GM21723 (cell line): ENCODE measurements at regions not wholly inside any gene's neighbourhood (a gene's known extent, or its start where the extent isn't known, plus 50 kb on each side); places are given as distances from the start of the nearest gene placed in this dataset.

ENCODE experiments used
- ATAC-seq: cut with Tn5 transposase; IDR thresholded peaks from one replicate; pipeline ENCODE4 v1.9.1; 2021; ENCODE audit warnings: mild to moderate bottlenecking, moderate library complexity; ENCODE audit not compliant: unreplicated experiment

DNA sequence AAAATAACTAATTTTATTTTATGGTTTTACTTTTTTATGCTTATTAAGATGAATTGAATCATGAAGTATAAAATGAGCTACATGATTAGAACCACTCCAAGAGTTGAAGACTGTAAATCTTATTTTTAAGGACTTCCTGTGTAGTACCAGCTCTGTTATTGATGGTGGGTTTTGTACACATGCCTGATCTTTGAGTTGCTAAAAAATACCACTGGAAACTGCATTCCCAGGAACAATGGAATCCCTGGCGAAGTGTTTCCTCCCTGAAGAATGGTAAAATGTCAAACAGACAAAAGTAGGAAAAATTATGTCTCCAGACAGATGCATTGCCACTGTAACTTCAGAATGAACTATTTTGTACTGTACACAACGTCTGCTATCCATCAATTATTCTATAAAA is 935.4 kb upstream of the TENM3 start:
- no peak for ATAC-seq

DNA sequence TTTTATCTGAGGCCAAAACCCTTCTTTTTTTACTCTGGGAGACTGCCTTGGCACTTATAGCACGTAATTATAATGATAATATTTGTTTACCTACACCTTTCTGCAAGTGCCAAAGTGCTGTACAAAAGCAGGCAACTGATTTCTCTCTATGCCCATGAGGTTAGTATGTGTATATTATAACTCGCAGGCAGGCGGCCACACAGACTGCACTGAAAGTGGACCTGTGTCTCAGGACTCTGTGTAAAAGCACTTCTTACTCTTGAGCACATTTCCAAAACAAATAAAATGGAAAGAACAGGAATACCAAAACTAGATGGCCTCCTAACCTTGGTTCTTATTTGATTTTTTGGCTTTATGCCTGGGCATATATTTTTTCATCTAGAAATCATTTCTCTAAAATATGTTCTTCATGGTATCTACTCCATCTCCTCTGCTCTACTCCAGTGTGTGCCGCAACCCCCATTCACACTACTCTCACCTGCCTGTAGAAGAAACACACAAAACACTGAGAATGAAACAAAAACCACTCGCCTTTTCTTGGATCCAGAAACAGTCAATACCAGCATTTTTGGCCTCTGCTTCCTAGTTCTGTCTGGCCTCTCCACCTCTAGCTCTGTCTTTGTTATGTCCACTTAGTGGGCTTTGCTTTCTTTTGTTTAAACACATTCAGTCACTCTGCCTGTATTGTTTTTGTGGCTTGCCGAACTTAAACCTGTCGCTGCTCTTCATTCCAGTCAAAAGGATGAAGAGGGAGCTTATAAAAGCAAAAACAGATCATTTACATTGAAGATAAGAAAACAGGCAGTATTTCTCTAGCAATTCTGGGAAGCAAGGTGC is 934.5 kb upstream of the TENM3 start:
- ATAC-seq: no peak

DNA sequence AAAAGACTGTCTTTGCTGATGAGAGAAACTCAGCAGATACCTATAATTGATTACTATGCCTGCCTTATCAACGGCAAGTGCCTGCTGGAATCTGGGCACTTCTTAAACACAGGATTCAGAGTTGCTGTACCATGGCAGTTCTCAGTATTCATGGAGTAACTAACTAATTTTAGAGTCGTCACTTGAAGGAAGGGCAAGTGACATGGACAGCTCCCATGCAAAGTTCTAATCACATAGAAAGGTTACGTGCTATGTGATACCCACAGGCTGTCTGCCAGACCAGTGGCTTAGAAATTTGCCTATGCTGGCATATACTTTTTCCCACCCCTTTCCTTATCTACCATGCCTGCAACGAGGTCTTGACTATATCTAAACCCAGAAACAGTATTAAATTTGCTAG is 931.1 kb upstream of the TENM3 start:
- ATAC-seq: no peak

DNA sequence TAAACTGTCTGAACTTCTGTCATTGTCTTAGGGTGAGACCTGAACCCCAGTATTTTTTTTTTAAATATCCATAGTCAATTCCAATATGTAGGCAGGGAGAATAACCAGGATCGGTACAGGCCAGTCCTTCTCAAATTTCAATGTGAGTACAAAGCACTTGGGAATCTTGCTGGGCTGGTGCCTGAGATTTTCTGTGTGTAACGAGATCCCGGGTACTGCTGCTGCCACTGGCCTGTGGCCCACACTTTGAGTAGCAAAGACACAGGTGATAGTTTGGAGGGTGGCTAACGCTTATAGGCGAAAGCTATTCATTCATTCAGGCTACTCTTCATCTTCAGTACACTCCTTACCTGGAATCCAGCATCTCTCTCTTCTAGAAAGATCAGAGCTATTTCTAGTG is 923.6 kb upstream of the TENM3 start:
- no peak for ATAC-seq

DNA sequence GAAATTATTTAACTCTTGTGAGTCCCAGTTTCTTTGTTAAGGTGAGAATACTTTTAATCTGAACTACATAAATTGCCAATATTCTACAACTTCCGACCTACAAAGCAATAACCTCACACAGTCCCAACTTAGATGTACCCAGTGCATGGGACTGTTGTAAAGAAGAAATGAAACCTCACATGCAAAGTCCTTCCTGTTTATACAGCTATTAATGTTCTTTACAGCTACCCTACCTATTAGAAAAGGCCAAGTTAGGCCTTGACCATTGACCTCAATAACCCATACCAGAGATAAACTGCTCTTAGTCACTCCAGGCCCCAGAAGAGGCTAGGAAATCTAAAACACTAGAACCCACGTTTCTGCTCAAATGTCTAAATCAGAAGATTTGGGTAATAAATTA is 920.1 kb upstream of the TENM3 start:
- peak; percentile 65 for ATAC-seq

DNA sequence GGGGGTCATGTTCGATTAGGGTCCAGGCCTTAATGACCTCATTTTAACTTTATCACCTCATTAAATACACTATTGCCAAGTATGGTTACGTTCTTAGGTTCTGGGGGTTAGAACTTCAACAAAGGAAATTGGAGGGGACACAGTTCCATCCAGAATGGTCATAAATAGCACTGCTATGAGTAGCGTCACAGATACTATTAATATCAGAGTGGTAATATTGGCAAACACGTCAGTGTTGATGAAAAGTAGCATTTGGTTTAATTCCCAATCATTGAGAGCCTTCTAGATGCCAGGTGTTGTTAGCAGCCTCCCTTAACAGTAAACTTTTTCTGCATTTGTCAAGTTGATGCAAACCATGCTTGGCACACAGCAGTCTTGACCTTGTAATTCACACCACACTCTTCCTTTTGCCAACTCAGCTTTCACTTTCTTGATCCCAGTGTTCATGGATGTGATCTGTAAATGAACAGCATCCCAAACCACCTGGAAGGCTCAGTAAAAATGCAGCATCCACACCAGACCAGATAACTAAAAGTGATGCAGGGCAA is 912.5 kb upstream of the TENM3 start:
- no peak for ATAC-seq

DNA sequence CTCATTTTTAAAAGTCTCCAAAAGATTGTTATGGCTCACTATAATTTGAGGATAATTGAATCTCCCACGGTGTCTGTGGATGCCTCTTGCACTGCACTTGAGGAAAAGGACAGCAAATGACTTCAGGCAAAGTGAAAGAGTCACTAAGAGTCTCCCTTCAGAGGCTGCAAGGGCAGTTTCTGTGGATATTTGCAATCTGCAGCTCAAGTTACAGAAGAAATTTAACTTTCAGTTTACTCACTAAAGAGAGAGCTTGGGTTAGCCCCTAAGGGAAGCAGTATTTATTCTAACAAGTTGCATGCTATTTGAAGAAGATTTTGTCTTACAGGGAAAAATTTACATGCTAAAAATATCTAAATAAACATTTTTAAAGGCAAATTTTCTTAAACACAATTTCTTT is 912.0 kb upstream of the TENM3 start:
- no peak for ATAC-seq

DNA sequence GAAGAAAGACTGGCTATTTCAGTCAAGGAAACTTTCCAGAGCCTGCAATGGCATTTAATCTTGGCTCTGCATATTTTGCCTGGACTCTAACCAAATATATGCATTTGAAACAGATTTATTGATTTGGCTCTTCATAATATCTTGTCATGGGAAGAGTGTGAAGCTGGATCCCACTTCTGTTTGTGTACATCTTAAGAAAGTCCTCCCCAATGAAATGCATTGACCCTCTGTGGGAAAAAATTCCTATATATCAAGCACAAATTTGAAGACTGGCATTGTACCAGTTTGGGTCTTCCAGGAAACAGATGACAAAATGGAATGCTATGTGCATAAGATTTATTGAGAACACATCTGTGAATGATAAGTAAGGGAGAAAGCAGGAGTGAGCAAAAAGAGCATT is 897.3 kb upstream of the TENM3 start:
- ATAC-seq: no peak

DNA sequence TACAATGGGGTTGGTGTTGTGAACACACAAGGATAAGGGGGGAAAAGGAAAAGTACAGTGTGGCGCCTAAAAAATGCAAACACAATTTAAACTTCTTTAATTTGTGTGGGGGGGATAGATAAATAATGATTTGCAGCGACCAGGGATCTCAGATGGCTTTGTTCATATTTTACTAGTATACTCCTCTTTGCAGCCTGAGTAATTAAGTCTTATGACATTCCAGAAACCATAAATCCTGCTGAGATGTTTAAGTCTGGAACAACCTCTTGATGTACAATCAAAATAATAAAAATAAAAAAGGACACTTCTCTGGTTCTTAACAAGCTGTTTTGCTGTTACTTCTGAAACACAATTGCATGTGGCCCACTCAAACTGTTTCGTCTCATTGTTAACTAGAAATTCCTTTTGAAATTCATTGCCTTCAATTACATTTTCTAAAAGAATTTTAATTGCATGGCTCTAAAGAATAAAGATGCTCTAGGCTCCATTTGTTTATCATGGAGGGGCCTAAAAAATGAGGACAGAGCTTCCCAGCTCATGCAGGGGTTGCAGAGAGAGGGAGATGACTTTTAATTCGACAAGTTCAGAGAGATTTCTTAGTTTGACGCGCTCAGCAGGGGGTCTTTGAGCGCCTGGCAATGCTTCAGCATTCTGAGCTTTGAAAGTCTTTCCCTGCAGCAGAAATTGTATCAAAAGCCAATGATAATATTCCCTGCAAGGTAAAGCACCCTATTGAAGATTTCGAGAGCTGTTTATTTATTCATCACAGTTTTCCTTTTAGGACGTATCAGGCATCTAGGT is 892.4 kb upstream of the TENM3 start:
- no peak for ATAC-seq

DNA sequence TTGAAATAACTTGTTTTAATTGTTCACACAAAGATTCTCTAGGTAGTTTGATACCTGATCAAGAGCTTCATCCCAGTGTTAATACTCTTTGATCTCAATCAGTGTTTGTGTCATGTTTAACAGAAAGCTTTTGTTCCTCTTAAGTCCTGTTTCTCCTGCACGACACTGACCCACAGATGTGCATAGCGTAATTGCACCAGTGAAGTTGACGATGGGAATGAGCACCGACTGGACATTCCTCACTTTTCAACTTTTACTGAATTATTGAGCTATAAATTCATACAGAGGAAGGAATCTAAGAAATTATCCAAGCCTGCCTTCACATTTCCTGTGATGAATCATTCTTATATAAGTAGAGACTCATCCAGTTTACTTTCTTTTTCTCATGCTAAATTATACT is 878.7 kb upstream of the TENM3 start:
- ATAC-seq: no peak

DNA sequence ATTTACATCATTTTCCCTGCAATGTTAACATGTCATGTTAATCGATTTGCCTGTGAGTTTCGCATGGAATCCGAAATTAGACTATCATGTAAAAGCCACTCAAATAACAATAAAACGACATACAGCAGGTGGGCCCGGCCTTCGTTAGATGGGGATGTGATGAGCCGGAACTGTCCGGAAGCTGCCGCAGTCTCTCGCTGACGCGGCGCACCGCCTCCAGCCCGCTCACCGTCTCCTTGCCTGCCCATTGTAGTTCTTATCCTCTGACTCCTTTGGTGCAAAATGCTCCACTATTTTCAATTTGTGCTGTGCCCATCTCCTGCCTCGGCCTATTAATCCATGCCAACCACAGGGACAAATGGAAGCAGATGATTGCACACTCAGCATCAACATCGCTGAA is 877.5 kb upstream of the TENM3 start:
- ATAC-seq: no peak

DNA sequence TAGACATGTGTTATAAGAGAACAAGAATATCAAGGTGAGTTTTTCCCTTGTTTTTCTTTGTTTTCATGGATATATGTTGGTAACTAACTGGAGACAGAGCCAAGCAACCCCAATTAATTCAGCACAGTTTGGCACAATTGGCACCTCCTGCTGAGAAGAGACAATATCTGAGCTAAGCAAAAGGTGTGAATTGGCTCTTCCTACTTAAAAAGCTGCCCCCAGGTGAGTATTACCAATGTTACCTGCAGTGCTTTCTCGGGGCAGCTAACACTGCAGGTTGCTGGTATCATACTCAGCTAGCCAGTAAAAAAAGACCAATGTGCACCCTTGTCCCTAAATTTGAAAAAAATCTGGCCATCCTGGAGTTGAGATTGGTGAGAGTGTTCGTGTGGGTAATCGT is 871.2 kb upstream of the TENM3 start:
- no peak for ATAC-seq

DNA sequence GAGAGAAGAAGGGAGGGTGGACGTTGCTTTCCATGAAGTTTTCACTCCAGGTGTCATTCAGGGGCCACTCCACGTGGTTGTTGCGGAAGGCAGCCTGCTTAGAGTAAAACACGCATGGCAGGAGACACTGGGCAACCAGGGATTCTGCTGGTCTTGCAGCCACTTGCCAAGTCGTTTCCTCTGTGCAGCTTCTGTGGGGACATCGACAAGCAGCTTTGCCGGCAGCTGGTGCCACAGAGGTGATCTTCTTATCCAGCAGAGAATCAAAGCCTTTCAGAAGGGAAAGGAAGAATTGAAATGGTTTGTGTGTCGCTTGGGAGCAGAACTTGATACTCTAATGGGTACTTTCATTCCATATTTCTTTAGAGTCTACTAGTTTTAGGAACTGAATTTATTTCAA is 867.1 kb upstream of the TENM3 start:
- no peak for ATAC-seq

DNA sequence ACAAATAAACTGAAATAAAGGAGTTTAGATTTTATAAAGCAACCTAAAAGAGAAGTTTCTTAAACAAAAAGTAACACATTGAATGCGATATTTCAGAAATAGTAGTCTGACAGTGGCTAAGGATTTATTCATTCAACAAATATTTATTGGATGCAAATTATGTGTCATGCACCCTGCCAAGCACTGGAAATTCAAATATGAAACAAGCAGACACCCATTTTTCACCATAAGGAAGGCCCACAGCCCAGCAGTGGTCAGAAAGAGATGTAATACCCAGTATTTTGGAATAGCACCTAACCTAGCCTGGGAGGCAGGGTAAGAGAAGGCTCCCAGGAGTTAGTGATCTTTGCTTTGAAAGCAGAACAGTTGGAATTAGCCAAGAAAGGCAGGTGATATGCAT is 855.1 kb upstream of the TENM3 start:
- no peak for ATAC-seq

DNA sequence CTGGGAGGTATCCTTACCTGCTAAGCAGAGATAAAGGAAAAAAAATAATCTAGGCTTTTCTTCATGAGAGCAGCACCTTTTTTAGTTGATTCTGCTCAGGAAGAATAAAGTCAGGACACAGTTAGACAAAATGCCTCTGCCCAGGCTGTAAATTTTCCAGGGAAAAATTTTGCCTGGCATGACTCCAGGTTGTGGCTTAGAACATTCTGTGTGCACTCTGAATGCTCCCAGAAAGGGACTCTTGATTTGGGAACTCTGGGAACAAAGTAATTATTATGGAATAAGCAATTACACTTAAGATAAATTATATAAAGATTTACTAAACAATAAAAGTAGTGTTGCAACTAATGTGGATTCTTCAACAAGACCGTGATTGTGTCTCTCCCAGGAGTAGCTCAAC is 826.2 kb upstream of the TENM3 start:
- ATAC-seq: no peak

DNA sequence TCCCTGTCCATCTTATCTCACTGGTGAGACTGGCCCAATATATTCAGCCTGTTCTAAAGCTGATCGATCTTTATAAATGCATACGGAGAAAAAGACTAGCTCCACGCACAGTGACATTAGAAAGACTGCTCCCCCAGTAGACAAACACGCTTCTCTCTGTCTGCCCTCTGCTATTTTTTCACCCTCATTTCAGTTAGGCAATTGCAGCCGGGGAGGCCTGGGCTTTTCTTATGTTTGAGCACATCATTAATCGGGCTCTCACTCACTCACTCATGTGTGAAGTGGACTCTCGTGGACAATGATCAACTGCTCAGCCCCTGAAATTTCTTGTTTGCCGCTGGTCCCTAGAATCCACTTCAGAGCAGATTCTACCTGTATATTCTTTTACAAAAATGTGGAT is 824.7 kb upstream of the TENM3 start:
- ATAC-seq: no peak

DNA sequence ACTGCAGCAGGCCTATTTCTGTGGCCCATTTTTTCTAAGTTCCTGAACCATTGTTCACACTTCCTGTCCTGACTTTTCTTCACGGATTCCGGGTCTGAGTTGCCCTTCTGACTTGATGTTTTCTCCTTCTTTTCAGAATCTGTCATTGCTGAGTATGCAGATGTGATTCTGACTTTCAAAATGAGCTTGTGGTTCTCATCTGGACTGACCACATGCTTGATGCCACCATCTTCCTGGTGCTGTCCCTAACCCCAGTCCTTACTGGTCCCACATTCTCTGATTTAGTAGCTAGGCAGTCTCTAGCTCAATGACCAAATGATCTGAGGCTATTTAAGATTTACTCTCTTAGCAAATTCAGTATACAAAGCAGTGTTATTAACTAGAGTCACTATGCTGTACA is 822.3 kb upstream of the TENM3 start:
- ATAC-seq: no peak

DNA sequence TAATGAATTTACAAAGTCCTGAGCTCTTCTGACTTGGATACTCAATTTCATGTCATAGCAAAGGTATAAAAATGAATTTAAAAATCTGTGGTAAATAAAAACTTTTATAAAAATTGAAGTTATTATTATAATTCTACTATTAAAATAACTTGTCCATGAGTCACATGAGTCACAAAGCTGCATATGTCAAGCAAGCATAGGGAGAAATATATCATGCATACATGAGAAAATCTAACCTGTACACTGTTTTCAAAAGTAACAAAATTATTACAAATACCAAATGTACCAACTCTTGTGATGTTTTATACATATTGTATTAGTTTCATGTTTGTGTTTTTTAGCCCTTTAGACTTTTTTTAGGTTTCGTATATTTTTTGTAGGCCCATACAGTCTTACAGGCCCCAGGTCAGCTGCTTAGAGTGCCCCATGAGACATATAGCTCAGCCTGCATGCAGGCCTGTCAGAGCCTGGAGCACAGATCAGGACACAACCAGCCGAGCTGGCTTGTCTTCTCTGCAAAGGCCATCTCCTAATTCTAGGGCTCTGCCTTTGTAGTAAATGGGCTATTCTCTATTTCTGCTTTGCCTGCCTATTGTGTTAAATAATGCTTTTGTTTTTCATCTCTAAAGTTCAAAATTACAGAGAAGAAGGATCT is 818.7 kb upstream of the TENM3 start:
- no peak for ATAC-seq

DNA sequence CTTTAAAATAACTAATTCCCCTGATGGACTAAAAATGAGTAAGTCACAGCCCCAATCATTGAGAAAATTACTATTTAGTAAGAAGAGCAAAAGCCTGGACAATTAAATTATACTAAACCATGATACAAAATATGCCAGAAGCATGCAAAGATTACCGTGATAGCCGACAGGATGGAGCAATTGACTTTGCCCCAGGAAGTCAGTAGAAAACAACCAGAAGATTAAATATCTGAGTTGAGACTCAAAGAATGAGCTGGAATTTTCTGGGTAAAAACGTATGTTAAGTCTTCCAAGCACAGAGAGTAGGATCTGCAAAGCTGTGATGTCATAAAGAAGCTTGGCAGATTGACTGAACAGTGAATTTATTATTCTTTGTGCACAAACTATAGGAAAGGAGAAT is 816.1 kb upstream of the TENM3 start:
- ATAC-seq: no peak

DNA sequence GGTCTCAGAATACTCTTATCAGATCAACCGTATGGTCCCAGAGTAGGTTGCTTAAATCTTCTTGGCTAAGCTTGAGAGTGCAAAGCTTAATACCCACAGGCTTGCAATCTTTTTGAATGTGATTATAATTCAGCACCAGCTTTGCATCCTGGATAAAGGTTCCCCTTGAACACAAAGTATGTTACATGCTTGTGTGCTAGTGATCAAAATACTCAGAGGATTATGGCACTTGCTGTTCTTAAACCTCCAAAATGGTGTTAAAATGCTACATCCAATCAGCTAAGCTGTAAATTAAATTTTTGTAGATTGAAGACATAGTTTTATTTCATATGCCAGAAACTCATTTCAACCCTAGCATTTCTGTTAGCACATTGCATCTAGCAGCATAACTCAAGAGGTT is 812.2 kb upstream of the TENM3 start:
- ATAC-seq: no peak

DNA sequence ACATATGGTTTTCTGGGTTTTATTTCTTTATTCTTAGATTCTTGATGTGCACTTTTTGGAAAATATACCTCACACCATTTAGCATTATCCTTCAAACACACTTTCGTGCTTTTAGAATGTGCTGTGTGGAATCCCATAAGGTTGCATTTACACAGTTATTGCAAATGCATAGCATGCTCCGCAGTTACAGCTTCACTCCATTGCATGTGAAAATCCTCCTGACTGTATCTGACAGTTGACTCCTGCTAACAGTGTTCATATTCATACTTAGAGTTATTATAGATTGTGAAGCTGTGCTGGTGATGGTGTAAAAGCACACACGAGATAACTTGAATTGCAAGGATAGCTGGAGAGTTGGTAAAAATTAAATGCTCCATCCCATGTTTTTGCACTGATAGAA is 811.5 kb upstream of the TENM3 start:
- ATAC-seq: no peak

DNA sequence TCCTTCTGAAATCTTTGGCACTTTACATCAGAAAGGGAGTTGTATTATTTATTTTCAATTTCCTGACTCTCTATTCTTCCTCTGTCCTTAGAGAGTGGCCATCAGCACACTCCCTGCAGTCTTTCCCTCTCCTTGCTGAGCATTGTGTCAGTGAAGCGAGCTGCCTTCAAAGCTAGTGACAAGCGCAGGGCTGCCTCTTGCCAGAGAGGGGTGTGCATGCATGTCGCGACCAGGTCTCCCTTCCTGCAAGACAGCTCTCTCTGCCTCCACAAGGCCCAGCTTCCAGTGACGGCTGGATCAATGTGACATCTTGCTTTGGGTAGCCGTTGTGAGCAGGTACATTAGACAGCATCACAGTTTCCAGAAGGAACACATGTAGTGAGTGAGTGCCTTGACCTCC is 810.9 kb upstream of the TENM3 start:
- ATAC-seq: no peak
